Nephron progenitor cell (in vitro differentiated cells): ENCODE measurements at regions not wholly inside any gene's neighbourhood (a gene's known extent, or its start where the extent isn't known, plus 50 kb on each side); places are given as distances from the start of the nearest gene placed in this dataset.

Experiments
- DNase-seq: peaks from one replicate; pipeline ENCODE4 v3.0.0; 2021
- H3K27ac Mint-ChIP-seq: 2 replicates; pipeline ENCODE4 v1.8.0; 2021; ENCODE audit warnings: mild to moderate bottlenecking, moderate library complexity, mixed read lengths
- H3K27me3 Mint-ChIP-seq: 2 replicates; pipeline ENCODE4 v1.8.0; 2021; ENCODE audit warnings: mild to moderate bottlenecking, low read depth, mixed read lengths; ENCODE audit not compliant: poor library complexity
- H3K36me3 Mint-ChIP-seq: 2 replicates; pipeline ENCODE4 v1.8.0; 2021; ENCODE audit warnings: low read depth, mixed read lengths
- H3K4me1 Mint-ChIP-seq: 2 replicates; pipeline ENCODE4 v1.8.0; 2021; ENCODE audit warnings: mixed read lengths
- H3K4me3 Mint-ChIP-seq: 2 replicates; pipeline ENCODE4 v1.8.0; 2021; ENCODE audit warnings: mild to moderate bottlenecking, moderate library complexity, mixed read lengths
- H3K9me3 Mint-ChIP-seq: 2 replicates; pipeline ENCODE4 v1.8.0; 2021; ENCODE audit warnings: mild to moderate bottlenecking, moderate library complexity, mixed read lengths
- TF ChIP-seq, protein P1 (sequence below): fragments of 200-600 bp; sonication (generic); IDR thresholded peaks from 2 replicates; pipeline ENCODE4 v1.5.0; 2021; ENCODE audit warnings: antibody characterized with exemption

GRCh38 chr12:94073441-94074051 lies 74.8 kb upstream of the PLXNC1 start:
- peaks cover 11% of the 10 kb centered on the region for H3K36me3 Mint-ChIP-seq
- H3K4me3 Mint-ChIP-seq, result no peak overlapping the region
- peaks cover 14% of the 10 kb centered on the region for H3K9me3 Mint-ChIP-seq
- no peak for DNase-seq
- H3K4me1 Mint-ChIP-seq, result peaks cover 41% of the 10 kb centered on the region
- H3K27me3 Mint-ChIP-seq, result no peaks in the 10 kb centered on the region
- peak overlapping the region; percentile 49 for H3K27ac Mint-ChIP-seq
- TF ChIP-seq, protein P1, sequence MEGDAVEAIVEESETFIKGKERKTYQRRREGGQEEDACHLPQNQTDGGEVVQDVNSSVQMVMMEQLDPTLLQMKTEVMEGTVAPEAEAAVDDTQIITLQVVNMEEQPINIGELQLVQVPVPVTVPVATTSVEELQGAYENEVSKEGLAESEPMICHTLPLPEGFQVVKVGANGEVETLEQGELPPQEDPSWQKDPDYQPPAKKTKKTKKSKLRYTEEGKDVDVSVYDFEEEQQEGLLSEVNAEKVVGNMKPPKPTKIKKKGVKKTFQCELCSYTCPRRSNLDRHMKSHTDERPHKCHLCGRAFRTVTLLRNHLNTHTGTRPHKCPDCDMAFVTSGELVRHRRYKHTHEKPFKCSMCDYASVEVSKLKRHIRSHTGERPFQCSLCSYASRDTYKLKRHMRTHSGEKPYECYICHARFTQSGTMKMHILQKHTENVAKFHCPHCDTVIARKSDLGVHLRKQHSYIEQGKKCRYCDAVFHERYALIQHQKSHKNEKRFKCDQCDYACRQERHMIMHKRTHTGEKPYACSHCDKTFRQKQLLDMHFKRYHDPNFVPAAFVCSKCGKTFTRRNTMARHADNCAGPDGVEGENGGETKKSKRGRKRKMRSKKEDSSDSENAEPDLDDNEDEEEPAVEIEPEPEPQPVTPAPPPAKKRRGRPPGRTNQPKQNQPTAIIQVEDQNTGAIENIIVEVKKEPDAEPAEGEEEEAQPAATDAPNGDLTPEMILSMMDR, result no peak

DNA sequence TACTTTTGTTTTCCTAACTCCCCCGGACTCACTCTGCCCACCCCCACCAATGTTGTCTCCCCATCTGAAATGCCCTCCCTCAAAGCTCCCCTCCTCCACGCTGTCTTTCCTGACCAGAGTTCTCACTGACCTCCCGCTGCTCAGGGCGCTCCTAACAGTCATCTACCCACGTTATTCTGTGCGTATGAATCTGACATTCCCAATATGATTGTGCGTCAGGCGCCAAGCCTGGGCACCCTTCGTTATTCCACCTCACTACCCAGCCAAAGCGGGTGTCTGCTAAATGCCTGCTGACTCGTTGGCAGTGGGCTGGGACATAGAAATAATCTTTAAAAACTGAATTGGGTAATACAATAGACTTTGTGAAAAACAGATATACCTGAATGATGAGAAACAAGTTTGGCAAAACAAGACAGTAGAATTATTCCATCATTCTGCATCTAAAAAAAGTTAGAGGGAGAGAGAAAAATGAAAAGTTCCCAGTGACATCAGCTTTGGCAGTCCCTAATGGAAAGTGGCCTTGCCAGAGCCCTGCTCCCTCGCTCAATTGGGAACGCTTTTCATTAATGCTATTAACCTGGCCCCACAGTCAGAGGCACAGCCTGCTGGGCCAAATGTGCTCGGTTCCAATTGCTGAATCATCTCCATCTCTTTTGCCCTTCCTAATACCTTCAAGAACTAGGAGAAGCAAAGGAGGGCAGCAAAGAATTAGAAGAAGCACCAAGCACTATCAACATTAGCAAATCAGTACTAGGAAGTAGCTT lies 74.0 kb upstream of the PLXNC1 start:
- Mint-ChIP-seq H3K27me3 (no peaks in the 10 kb centered on the region), H3K36me3 (peaks cover 2% of the 10 kb centered on the region), H3K9me3 (peaks cover 5% of the 10 kb centered on the region), H3K4me3 (no peak overlapping the region), H3K27ac (peak overlapping the region; percentile 89), H3K4me1 (peaks cover 46% of the 10 kb centered on the region)
- TF ChIP-seq, protein P1, result no peak
- no peak for DNase-seq

DNA sequence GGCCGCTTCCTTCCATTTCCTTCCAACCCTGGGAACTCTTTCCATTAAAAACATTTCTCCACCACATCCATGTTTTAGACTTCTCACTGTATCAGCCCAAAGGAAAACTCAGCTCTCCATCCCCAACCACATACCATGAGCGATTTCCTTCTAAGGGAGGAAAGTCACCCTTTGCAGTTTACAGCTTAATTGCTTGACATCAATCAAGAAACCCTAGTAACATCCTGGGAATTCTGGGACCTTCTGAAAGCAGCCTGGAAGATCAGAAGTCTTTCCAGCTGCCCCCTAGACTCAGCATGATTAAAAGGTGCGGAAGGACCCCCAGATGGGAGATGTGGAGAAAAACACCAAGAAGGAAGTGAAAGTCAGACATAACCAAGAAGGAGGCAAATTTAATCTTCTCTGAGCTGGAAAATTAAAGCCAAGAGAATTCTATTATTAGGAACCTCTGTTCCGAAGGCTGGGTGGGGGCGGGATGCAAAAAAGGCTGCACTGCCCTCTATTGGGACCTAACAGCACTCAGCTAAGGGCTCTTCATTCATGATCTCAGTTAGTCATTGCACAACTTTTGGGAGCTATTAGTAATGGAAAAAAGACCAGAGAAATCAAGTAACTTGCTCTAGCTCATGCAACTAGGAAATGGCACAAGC lies 73.3 kb upstream of the PLXNC1 start:
- DNase-seq, result peak; percentile 41
- Mint-ChIP-seq H3K4me3 (peak overlapping the region; percentile 65), H3K4me1 (peaks cover 53% of the 10 kb centered on the region), H3K36me3 (no peaks in the 10 kb centered on the region), H3K9me3 (peaks cover 2% of the 10 kb centered on the region), H3K27me3 (no peaks in the 10 kb centered on the region), H3K27ac (peak overlapping the region; percentile 89)
- TF ChIP-seq, protein P1, result peak; percentile 51

GRCh38 chr12:94077209-94077608 lies 71.2 kb upstream of the PLXNC1 start:
- Mint-ChIP-seq H3K4me1 (peaks cover 64% of the 10 kb centered on the region), H3K9me3 (no peaks in the 10 kb centered on the region), H3K27ac (no peak overlapping the region), H3K4me3 (no peak overlapping the region), H3K36me3 (no peaks in the 10 kb centered on the region), H3K27me3 (no peaks in the 10 kb centered on the region)
- TF ChIP-seq, protein P1, result no peak
- DNase-seq, result no peak

DNA sequence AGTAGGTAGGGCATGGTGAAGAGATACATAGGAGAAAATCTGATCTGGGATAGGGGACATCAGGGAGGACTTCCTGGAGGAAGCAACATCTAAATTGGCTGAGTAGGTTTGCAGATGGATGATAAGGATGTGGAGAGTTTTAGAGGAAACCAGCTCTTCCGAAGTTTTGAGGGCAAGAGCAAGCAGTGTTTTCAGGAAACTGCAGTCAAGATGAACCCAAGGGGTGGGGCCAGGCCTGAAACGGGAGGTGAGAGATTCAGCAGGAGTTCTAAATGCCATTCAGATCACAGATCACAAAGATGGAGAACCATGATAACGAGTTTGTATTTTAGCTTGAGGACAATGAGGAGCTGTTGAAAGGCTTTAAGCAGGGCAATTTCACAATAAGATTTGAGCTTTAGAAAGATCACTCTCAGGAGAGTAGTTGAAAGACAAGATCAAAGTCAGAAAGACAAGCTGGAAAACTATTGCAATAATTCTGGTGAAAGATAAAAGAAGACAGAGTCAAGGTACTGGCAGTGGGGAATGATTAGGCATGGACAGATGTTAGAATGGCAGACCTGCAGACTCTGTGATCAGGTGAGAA lies 70.1 kb upstream of the PLXNC1 start:
- H3K27me3 Mint-ChIP-seq, result no peaks in the 10 kb centered on the region
- peaks cover 62% of the 10 kb centered on the region for H3K4me1 Mint-ChIP-seq
- TF ChIP-seq, protein P1, result no peak
- peaks cover 2% of the 10 kb centered on the region for H3K9me3 Mint-ChIP-seq
- H3K27ac Mint-ChIP-seq, result peak overlapping the region; percentile 5
- H3K36me3 Mint-ChIP-seq, result peaks cover 1% of the 10 kb centered on the region
- no peak overlapping the region for H3K4me3 Mint-ChIP-seq
- DNase-seq, result no peak
